Uterus (tissue), 2 donors: ENCODE measurements at regions not wholly inside any gene's neighbourhood (a gene's known extent, or its start where the extent isn't known, plus 50 kb on each side); places are given as distances from the start of the nearest gene placed in this dataset.

Experiments used
- POLR2A ChIP-seq, 2 donors: fragments of 450-650 bp; IDR thresholded peaks; one replicate each; pipeline ENCODE4 v1.6.1; 2016; ENCODE audit warnings: antibody characterized with exemption in 2 of 2, mild to moderate bottlenecking in 1 of 2, moderate library complexity in 1 of 2
- TF ChIP-seq, protein P1 (sequence below), 4 experiments: fragments of 200-600 bp in 2 of 4; fragments of 450-650 bp in 2 of 4; sonication (generic) in 2 of 4; IDR thresholded peaks; one replicate each; pipeline ENCODE4 v1.5.1; 2016 to 2019; ENCODE audit warnings: antibody characterized with exemption in 4 of 4, mild to moderate bottlenecking in 2 of 4, moderate library complexity in 1 of 4

DNA sequence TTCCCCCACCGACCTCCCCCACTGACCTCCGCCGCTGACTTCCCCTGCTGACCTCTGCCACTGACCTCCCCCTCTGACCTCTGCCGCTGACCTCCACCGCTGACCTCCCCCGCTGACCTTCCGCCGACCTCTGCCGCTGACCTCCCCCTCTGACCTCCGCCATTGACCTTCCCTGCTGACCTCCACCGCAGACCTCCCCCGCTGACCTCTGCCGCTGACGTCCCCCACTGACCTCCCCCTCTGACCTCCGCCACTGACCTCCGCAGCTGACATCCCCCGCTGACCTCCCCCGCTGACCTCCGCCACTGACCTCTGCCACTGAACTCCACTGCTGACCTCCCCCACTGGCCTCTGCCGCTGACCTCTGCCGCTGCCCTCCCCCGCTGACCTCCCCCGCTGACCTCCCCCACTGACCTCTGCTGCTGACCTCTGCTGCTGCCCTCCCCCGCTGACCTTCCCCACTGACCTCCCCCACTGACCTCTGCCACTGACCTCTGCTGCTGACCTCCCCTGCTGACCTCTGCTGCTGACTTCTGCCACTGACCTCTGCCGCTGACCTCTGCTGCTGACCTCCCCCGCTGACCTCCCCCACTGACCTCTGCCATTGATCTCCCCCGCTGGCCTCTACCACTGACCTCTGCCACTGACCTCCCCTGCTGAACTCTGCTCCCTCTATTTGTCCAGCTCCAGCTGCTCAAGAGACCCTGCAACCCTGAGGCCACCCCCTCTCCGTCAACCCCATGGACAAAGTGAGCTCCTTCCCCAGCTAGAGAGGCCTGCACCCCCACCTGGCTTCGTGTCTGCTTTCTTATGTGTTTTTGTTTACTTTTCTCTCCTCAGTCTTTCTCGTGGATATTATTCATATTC lies 91.4 kb upstream of the AFDN start:
- no peak for TF ChIP-seq POLR2A (IDR thresholded peaks at IDR 0.05)
- TF ChIP-seq, protein P1, sequence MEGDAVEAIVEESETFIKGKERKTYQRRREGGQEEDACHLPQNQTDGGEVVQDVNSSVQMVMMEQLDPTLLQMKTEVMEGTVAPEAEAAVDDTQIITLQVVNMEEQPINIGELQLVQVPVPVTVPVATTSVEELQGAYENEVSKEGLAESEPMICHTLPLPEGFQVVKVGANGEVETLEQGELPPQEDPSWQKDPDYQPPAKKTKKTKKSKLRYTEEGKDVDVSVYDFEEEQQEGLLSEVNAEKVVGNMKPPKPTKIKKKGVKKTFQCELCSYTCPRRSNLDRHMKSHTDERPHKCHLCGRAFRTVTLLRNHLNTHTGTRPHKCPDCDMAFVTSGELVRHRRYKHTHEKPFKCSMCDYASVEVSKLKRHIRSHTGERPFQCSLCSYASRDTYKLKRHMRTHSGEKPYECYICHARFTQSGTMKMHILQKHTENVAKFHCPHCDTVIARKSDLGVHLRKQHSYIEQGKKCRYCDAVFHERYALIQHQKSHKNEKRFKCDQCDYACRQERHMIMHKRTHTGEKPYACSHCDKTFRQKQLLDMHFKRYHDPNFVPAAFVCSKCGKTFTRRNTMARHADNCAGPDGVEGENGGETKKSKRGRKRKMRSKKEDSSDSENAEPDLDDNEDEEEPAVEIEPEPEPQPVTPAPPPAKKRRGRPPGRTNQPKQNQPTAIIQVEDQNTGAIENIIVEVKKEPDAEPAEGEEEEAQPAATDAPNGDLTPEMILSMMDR (IDR thresholded peaks at IDR 0.05): no peak
